Upper lobe of left lung (tissue), 6 donors: ENCODE measurements at regions not wholly inside any gene's neighbourhood (a gene's known extent, or its start where the extent isn't known, plus 50 kb on each side); places are given as distances from the start of the nearest gene placed in this dataset.

ENCODE experiments used
- ATAC-seq, 2 donors: fragments of 200-7000 bp; cut with Tn5 transposase; one replicate each; pipeline ENCODE4 v1.9.1; 2022; ENCODE audit warnings: mild to moderate bottlenecking in 2 of 2, moderate library complexity in 2 of 2; ENCODE audit not compliant: low FRiP score in 2 of 2
- DNase-seq, 2 donors: peaks; one replicate each; pipeline ENCODE4 v3.0.0-alpha.2; 2019 to 2020
- H3K27ac ChIP-seq, 4 donors: fragments of 200-600 bp; sonication (generic); one replicate each; pipeline ENCODE4 v1.5.1; 2016 to 2019
- H3K27me3 ChIP-seq, 4 donors: fragments of 200-600 bp; sonication (generic); one replicate each; pipeline ENCODE4 v1.5.1; 2017 to 2019
- H3K36me3 ChIP-seq, 4 donors: fragments of 200-600 bp; sonication (generic); one replicate each; pipeline ENCODE4 v1.5.1; 2016 to 2019
- H3K4me1 ChIP-seq, 4 donors: fragments of 200-600 bp; sonication (generic); one replicate each; pipeline ENCODE4 v1.5.1; 2018 to 2019
- H3K4me3 ChIP-seq, 4 donors: fragments of 200-600 bp; sonication (generic); one replicate each; pipeline ENCODE4 v1.5.1; 2017 to 2019; ENCODE audit warnings: mild to moderate bottlenecking in 2 of 4, moderate library complexity in 1 of 4
- H3K9me3 ChIP-seq, 4 donors: fragments of 200-600 bp; sonication (generic); one replicate each; pipeline ENCODE4 v1.5.1; 2018 to 2019
- EP300 ChIP-seq, 4 donors: sonication (generic); formaldehyde crosslinking; IDR thresholded peaks; one replicate each; pipeline ENCODE4 v1.5.1; 2017; ENCODE audit warnings: antibody characterized with exemption in 4 of 4, control low read depth in 2 of 4
- POLR2A ChIP-seq, 4 donors: fragments of 450-650 bp; IDR thresholded peaks; one replicate each; pipeline ENCODE4 v1.5.1; 2016 to 2017; ENCODE audit warnings: antibody characterized with exemption in 4 of 4, mild to moderate bottlenecking in 2 of 4
- POLR2AphosphoS5 ChIP-seq, 2 donors: sonication (generic); formaldehyde crosslinking; IDR thresholded peaks; one replicate each; pipeline ENCODE4 v1.5.1; 2017; ENCODE audit warnings: antibody characterized with exemption in 2 of 2
- WGBS, 2 donors: methylation state at CpG; one replicate each; pipeline ENCODE4 v1.1.5; 2017 to 2018; 5-methylcytosine and 5-hydroxymethylcytosine counted together
- TF ChIP-seq, protein P1 (sequence below), 6 experiments: fragments of 450-650 bp in 4 of 6; fragments of 200-600 bp in 2 of 6; sonication (generic) in 2 of 6; IDR thresholded peaks; one replicate each; pipeline ENCODE4 v1.5.1; 2016 to 2019; ENCODE audit warnings: antibody characterized with exemption in 6 of 6
- donor health status: DM: no; HTN: no; CAD: no; lungs with moderate emphysema.
- donor health status: DM: no; HTN: yes; CAD: no; lungs with severe emphysema.

- H3K4me1 ChIP-seq = no peaks in the 10 kb centered on the region
- H3K36me3 ChIP-seq = no peaks in the 10 kb centered on the region
- 71 to 73% methylated on average over 2 of the region's 2 CpGs for WGBS, 2 donors
- ATAC-seq (no peak), DNase-seq (no peak)
- H3K9me3 ChIP-seq = no peaks in the 10 kb centered on the region
- no peak overlapping the region for H3K4me3 ChIP-seq
- TF ChIP-seq EP300 (IDR thresholded peaks at IDR 0.05) (no peak), POLR2AphosphoS5 (IDR thresholded peaks at IDR 0.05) (no peak), POLR2A (IDR thresholded peaks at IDR 0.05) (no peak)
- TF ChIP-seq, protein P1, sequence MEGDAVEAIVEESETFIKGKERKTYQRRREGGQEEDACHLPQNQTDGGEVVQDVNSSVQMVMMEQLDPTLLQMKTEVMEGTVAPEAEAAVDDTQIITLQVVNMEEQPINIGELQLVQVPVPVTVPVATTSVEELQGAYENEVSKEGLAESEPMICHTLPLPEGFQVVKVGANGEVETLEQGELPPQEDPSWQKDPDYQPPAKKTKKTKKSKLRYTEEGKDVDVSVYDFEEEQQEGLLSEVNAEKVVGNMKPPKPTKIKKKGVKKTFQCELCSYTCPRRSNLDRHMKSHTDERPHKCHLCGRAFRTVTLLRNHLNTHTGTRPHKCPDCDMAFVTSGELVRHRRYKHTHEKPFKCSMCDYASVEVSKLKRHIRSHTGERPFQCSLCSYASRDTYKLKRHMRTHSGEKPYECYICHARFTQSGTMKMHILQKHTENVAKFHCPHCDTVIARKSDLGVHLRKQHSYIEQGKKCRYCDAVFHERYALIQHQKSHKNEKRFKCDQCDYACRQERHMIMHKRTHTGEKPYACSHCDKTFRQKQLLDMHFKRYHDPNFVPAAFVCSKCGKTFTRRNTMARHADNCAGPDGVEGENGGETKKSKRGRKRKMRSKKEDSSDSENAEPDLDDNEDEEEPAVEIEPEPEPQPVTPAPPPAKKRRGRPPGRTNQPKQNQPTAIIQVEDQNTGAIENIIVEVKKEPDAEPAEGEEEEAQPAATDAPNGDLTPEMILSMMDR (IDR thresholded peaks at IDR 0.05) = no peak
- no peaks in the 10 kb centered on the region for H3K27me3 ChIP-seq
- no peak overlapping the region for H3K27ac ChIP-seq
These were observed 430.4 kb upstream of the CDH5 start for GRCh38 chr16:65936096-65936495.

DNA sequence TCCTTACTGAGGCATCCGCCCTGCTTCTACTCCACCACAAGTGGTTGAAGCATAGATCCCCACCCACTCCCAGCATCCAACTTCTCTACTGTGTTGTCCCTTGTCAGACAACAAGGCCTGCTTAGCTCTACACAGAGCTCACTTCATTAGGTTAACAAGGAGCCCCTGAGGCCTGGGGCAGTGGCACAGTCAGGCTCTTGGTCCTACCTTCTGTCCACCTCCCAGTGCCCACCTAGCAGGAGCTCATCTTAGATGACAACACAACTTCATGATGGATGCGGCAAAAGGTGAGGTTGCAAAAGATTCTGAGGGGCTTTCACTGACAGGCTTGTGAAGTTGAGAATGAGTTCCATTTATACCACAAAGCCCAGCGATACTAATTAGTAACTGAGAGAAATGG lies 432.0 kb upstream of the CDH5 start:
- Histone ChIP-seq H3K9me3 (no peaks in the 10 kb centered on the region), H3K36me3 (no peaks in the 10 kb centered on the region), H3K4me3 (no peak overlapping the region), H3K4me1 (no peaks in the 10 kb centered on the region), H3K27me3 (no peaks in the 10 kb centered on the region), H3K27ac (no peak overlapping the region)
- WGBS, 2 donors = 94 to 95% methylated on average over 3 of the region's 3 CpGs
- TF ChIP-seq POLR2A (IDR thresholded peaks at IDR 0.05) (no peak), EP300 (IDR thresholded peaks at IDR 0.05) (no peak), POLR2AphosphoS5 (IDR thresholded peaks at IDR 0.05) (no peak)
- TF ChIP-seq, protein P1 (IDR thresholded peaks at IDR 0.05) = no peak
- DNase-seq (no peak), ATAC-seq (peak in 1 of 2 donors; percentile 57)

DNA sequence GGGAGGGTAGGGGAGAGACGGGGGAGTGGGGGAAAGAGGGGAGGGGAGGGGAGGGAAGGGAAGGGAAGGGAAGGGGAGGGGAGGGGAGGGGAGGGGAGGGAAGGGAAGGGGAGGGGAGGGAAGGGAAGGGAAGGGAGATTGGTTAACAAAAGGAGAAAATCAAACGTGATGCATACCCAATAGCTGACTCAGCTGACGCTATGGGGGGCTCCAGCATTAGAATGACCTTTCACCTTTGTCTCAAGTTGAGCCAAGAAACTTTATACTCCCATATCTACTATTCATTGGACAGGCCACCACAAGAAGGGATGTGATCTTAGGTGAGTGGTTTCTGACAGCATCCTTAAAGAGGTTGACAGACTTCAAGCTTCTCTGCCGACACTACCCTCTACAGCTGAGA lies 432.8 kb upstream of the CDH5 start:
- no peak for ATAC-seq
- TF ChIP-seq, protein P1 (IDR thresholded peaks at IDR 0.05) = no peak
- no peak overlapping the region for H3K27ac ChIP-seq
- no peaks in the 10 kb centered on the region for H3K4me1 ChIP-seq
- WGBS, 2 donors = 71 to 83% methylated on average over 3 to 4 of the region's 4 CpGs
- no peaks in the 10 kb centered on the region for H3K27me3 ChIP-seq
- DNase-seq = no peak
- no peaks in the 10 kb centered on the region for H3K9me3 ChIP-seq
- no peak overlapping the region for H3K4me3 ChIP-seq
- H3K36me3 ChIP-seq = no peaks in the 10 kb centered on the region

DNA sequence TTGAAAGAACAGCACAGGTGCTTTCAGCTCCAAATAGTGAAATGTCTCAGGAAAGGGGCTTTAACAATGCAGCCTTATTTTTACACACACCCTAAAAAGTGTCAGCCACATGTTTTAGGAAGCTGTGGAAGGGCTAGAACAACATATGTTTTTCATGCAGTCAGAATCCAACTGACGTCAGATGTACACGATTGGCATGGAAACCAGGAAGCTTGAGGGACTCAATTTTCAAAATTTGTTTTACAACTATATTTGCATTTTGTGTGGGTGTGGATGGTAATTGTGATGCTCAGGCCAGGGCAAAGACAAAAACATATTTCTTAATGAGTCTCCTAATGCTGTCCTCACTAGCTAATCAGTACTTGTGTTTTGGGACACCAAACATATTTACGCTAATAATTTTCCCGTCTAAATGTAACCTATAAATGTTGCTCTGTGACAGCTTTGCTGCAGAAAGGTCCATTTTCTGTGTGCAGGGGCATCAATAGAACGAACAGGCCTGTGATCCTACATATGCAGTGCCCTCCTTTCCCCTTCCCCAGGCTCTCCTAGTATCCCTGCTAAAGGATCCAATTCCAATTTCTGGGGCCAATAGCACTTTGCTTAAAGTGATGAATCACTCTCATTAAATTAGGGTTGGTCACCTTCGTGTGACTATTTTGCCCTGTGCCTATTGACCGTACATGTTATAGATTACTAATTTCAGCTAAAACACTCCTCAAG lies 434.0 kb upstream of the CDH5 start:
- Histone ChIP-seq H3K4me1 (no peaks in the 10 kb centered on the region), H3K9me3 (no peaks in the 10 kb centered on the region), H3K27me3 (no peaks in the 10 kb centered on the region), H3K27ac (no peak overlapping the region), H3K36me3 (no peaks in the 10 kb centered on the region), H3K4me3 (no peak overlapping the region)
- no peak for DNase-seq
- WGBS, 2 donors = 72 to 77% methylated on average over 7 of the region's 7 CpGs
- no peak for TF ChIP-seq POLR2A (IDR thresholded peaks at IDR 0.05)
- no peak for TF ChIP-seq EP300 (IDR thresholded peaks at IDR 0.05)
- TF ChIP-seq, protein P1 (IDR thresholded peaks at IDR 0.05) = no peak
- TF ChIP-seq POLR2AphosphoS5 (IDR thresholded peaks at IDR 0.05) = no peak
- no peak for ATAC-seq

DNA sequence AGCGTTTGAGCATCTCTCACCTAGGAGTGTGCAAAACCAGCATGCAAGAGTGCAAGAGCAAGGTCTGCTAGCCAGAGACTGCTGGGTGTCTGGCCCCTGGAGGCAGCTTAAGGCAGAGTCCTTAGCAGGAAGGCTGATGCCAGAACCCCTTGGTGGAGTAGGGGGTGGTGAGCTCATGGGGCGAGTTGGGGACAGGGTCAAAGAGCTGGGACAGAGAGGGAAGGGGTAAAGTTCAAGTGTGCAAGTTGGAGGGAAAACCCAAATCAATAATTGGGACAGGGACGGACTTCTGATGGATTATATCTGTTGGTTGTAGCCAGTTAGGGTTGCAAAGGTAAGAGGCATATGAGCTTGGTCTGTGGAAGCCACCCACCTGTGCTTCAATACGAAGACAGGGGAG lies 443.6 kb upstream of the CDH5 start:
- H3K27ac ChIP-seq = no peak overlapping the region
- H3K4me3 ChIP-seq = no peak overlapping the region
- no peaks in the 10 kb centered on the region for H3K36me3 ChIP-seq
- no peak for TF ChIP-seq POLR2AphosphoS5 (IDR thresholded peaks at IDR 0.05)
- TF ChIP-seq, protein P1 (IDR thresholded peaks at IDR 0.05) = no peak
- TF ChIP-seq POLR2A (IDR thresholded peaks at IDR 0.05) = no peak
- TF ChIP-seq EP300 (IDR thresholded peaks at IDR 0.05) = no peak
- no peaks in the 10 kb centered on the region for H3K27me3 ChIP-seq
- no peak for ATAC-seq
- DNase-seq = no peak
- WGBS, 2 donors = 83 to 84% methylated on average over 4 of the region's 4 CpGs
- H3K9me3 ChIP-seq = no peaks in the 10 kb centered on the region
- H3K4me1 ChIP-seq = no peaks in the 10 kb centered on the region
